Stimulated activated CD4-positive, alpha-beta T cell treated with anti-CD3 and anti-CD28 coated beads, Interleukin-4, amount 100 ng/mL, for 4 hours (primary cell): ENCODE measurements at regions not wholly inside any gene's neighbourhood (a gene's known extent, or its start where the extent isn't known, plus 50 kb on each side); places are given as distances from the start of the nearest gene placed in this dataset.
"Not testable (repeated sequence)": the region's sequence is repeated elsewhere in the genome, so short reads cannot be mapped to it uniquely, and the experiment has no call there.

Source experiments
- DNase-seq, 2 experiments: peaks; one replicate each; pipeline ENCODE4 v3.0.0-alpha.2; 2020

DNA sequence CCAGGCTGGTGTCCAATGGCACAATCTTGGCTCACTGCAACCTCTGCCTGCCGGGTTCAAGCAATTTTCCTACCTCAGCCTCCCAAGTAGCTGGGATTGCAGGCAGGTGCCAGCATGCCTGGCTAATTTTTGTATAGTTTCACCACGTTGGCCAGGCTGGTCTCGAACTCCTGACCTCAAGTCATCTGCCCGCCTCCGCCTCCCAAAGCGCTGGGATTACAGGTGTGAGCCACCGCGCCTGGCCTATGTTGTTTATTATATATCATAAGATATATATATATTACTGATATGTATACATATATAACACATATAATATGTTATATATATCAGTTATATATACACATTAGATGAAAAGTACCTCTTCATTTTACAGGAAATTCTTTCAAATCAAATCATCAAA lies 914.7 kb downstream of the FOXD4L5 start:
- DNase-seq, result not testable (repeated sequence)

DNA sequence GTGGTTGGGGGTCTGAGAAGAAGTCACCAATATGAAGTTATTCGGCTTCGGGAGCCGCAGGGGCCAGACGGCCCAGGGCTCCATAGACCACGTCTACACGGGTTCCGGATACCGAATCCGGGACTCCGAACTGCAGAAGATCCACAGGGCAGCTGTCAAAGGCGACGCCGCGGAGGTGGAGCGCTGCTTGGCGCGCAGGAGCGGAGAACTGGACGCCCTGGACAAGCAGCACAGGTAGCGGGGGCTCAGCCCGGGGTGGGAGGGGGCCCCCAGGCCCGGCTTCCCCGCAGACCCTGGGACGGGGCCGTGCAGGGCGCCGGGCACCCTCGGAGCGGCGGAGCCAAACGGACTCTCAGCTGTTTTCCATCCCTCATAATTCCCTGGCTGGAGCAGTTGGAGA lies 915.4 kb downstream of the FOXD4L5 start:
- not testable (repeated sequence) for DNase-seq

DNA sequence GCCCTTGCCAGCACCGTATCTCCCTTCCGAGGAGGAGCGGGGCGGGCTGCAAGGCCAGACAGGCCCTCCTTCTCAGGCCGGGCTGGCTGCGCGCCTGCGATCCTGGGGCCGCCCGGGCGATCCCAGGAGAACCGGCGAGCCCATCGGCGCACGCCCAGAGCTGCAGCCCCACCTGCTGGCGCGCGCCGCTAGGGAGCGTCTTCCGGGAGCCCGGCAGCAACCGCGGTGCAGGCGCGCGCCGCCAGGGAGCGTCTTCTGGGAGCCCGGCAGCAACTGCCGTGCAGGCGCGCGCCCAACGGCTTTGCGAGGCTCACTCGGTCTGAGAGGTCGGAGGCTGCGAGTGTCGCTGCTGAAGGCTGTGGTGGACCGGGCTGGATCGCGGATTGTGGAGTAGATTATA lies 915.9 kb downstream of the FOXD4L5 start:
- peak; percentile 78 to 79 for DNase-seq

DNA sequence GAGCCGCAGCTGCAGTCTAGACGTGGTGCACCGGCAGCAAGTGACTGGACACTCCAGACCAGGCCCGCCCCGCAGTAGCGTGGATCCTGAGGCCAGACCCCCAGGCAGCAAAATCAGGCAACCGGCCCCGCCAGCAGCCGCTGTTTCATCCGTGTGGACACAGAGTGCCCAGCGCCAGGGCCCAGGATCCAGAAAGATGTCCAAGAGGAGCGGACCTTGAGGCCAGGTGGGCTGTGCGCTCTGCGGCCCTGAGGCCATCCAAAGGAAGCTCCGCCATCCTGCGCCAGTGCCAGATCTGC lies 916.4 kb downstream of the FOXD4L5 start:
- DNase-seq, result not testable (repeated sequence)

DNA sequence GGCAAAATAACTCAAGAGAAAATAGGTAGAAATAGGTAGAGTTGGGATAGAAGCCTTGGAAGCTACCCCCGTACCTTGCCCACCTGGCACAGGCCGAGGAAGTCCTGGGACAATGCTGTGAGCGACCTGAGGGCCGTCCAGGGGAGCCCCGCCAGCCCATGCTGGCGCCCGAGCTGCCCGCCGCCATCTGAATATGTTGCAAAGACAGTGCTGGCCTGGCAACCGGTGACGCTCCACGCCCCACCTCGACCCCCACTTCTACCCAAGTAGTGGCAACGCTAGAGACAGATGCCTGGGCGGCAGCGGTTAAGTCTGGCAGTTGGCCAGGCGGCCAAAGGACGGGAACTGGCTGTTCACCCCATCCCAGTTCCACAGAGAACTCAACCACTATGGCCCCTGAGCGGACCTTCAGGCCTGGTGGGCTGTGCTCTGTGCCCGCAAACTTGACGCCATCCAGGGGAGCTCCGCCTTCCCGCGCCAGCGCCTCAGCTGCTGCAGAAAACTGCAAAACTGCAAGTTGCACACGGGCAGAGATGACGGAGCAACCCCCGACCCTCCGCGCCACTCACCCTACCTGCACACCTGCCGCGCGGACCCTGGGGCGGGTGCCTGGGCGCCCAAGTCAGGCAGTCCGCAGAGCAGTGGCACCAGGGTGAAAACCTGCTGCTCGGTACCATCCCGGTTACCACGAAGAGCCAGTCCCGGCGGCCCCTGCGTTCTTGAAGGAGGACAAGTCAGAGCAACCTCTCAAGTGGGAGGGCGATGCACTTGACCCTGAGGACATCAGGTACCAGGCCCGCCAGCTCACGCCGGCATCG lies 917.0 kb downstream of the FOXD4L5 start:
- peak in 1 of 2 experiments; percentile 1 for DNase-seq
